ENCODE measurements at regions not wholly inside any gene's neighbourhood (a gene's known extent, or its start where the extent isn't known, plus 50 kb on each side); places are given as distances from the start of the nearest gene placed in this dataset.

DNA sequence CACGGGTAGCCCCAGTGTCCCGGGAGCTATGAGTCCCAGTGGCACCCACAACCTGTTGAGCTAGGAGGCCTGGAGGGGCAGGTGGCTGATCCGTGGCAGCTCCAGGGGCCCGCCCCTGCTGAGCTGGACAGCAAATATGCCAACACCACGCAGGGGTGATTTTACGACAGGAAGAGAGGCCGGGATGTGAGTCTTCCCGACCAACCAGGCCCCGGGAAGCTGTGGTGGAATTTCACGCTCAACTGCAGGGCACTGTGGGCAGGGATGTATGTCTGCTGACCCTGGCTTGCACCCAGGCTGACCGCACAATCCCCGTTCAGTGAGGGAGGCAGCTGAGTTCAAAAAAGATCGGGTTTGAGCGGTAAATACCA, 183.9 kb downstream of the ERMARD start:
- no peak for DNase-seq
- Histone ChIP-seq H3K9ac (no peak overlapping the region), H3K79me2 (ENCODE audit: insufficient read depth) (no peaks in the 10 kb centered on the region), H3K4me2 (no peak overlapping the region), H3K27ac (ENCODE audit: low read depth in 2 of 2, low read length in 1 of 2) (no peak overlapping the region), H2AFZ (ENCODE audit: low read depth) (no peak overlapping the region), H3K4me1 (ENCODE audit: control insufficient read depth in 1 of 2, insufficient read depth in 2 of 2, low read depth in 1 of 2, low read length in 1 of 2) (peaks cover 0 to 23% of the 10 kb centered on the region in 2 experiments; a peak in 1 of 4 replicates), H3F3A (replicated peaks; ENCODE audit: insufficient read depth) (no peaks in the 10 kb centered on the region), H3K27me3 (ENCODE audit: insufficient read depth) (no peaks in the 10 kb centered on the region), H3K9me3 (no peaks in the 10 kb centered on the region), H3K4me3 (ENCODE audit: low read depth in 2 of 2, low read length in 1 of 2) (no peak overlapping the region), H3K36me3 (replicated peaks in 1 of 2; ENCODE audit: control insufficient read depth in 1 of 2, insufficient read depth in 2 of 2, low read length in 1 of 2) (no peaks in the 10 kb centered on the region), H3K9me2 (no peaks in the 10 kb centered on the region), H4K20me1 (ENCODE audit: insufficient read depth) (no peaks in the 10 kb centered on the region)
- 49% methylated on average over 10 of the region's 14 CpGs for WGBS (ENCODE audit: low lambda C conversion rate)
- ChIA-PET POLR2A (no interaction called here), CTCF (interaction anchor here (1.2 to 1.6 kb wide), 2 partner anchors 49 to 104 kb away, joined by 3 to 4 read pairs; no protein-coding TSS in a partner anchor)
- TF ChIP-seq ELF1 (IDR thresholded peaks at IDR 0.05), result no peak
- TF ChIP-seq, protein P1, sequence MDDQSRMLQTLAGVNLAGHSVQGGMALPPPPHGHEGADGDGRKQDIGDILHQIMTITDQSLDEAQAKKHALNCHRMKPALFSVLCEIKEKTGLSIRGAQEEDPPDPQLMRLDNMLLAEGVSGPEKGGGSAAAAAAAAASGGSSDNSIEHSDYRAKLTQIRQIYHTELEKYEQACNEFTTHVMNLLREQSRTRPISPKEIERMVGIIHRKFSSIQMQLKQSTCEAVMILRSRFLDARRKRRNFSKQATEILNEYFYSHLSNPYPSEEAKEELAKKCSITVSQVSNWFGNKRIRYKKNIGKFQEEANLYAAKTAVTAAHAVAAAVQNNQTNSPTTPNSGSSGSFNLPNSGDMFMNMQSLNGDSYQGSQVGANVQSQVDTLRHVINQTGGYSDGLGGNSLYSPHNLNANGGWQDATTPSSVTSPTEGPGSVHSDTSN (IDR thresholded peaks at IDR 0.05), result no peak
- no peak for TF ChIP-seq FOXJ3 (CRISPR knock-in tag; IDR thresholded peaks at IDR 0.05)
- no peak for TF ChIP-seq USF1 (IDR thresholded peaks at IDR 0.05; ENCODE audit: borderline replicate concordance, low read depth)
- no peak for TF ChIP-seq RCOR1 (IDR thresholded peaks at IDR 0.05; ENCODE audit: low read length)
- TF ChIP-seq RAD21 (IDR thresholded peaks at IDR 0.05; ENCODE audit: low read length), result no peak
- TF ChIP-seq POLR2AphosphoS5 (IDR thresholded peaks at IDR 0.05; ENCODE audit: low read depth, low read length), result no peak
- TF ChIP-seq CTCF (IDR thresholded peaks at IDR 0.05), result no peak
- TF ChIP-seq NFIC (IDR thresholded peaks at IDR 0.05; ENCODE audit: borderline replicate concordance), result no peak

GRCh38 chr6:169934699-169935347, 183.4 kb downstream of the ERMARD start:
- H3K9me3 ChIP-seq, result no peaks in the 10 kb centered on the region
- ChIA-PET POLR2A (no interaction called here), CTCF (interaction anchor here (1.2 to 1.6 kb wide), 2 partner anchors 49 to 103 kb away, joined by 3 to 4 read pairs; no protein-coding TSS in a partner anchor)
- no peaks in the 10 kb centered on the region for H3K9me2 ChIP-seq
- H3K4me3 ChIP-seq (ENCODE audit: low read depth in 2 of 2, low read length in 1 of 2), result no peak overlapping the region
- H3F3A ChIP-seq (replicated peaks; ENCODE audit: insufficient read depth), result no peaks in the 10 kb centered on the region
- 65% methylated on average over 20 of the region's 22 CpGs for WGBS (ENCODE audit: low lambda C conversion rate)
- no peak for DNase-seq
- H3K27ac ChIP-seq (ENCODE audit: low read depth in 2 of 2, low read length in 1 of 2), result peak overlapping the region in 1 of 2 experiments; percentile 40; a peak in 1 of 4 replicates
- H3K79me2 ChIP-seq (ENCODE audit: insufficient read depth), result no peaks in the 10 kb centered on the region
- no peak for TF ChIP-seq POLR2AphosphoS5 (IDR thresholded peaks at IDR 0.05; ENCODE audit: low read depth, low read length)
- TF ChIP-seq ELF1 (IDR thresholded peaks at IDR 0.05), result no peak
- TF ChIP-seq, protein P1 (IDR thresholded peaks at IDR 0.05), result no peak
- no peak for TF ChIP-seq YY1 (IDR thresholded peaks at IDR 0.05; ENCODE audit: low read depth)
- no peak for TF ChIP-seq NRF1 (IDR thresholded peaks at IDR 0.05; ENCODE audit: low read depth, low read length)
- TF ChIP-seq CHD2 (IDR thresholded peaks at IDR 0.05; ENCODE audit: low read length, partially characterized antibody), result no peak
- no peak for TF ChIP-seq TCF12 (IDR thresholded peaks at IDR 0.05)
- TF ChIP-seq GATA2 (CRISPR knock-in tag; IDR thresholded peaks at IDR 0.05), result no peak
- no peak for TF ChIP-seq ZBTB33 (IDR thresholded peaks at IDR 0.05; ENCODE audit: borderline replicate concordance, low read depth)
- no peak for TF ChIP-seq EZH2phosphoT487 (IDR thresholded peaks at IDR 0.05; ENCODE audit: borderline replicate concordance, low read depth)
- no peak for TF ChIP-seq USF1 (IDR thresholded peaks at IDR 0.05; ENCODE audit: borderline replicate concordance, low read depth)
- TF ChIP-seq, protein P2, sequence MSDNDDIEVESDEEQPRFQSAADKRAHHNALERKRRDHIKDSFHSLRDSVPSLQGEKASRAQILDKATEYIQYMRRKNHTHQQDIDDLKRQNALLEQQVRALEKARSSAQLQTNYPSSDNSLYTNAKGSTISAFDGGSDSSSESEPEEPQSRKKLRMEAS (IDR thresholded peaks at IDR 0.05; ENCODE audit: low read depth), result no peak
- no peaks in the 10 kb centered on the region for H4K20me1 ChIP-seq (ENCODE audit: insufficient read depth)
- no peaks in the 10 kb centered on the region for H3K27me3 ChIP-seq (ENCODE audit: insufficient read depth)
- H3K4me2 ChIP-seq, result no peak overlapping the region
- no peaks in the 10 kb centered on the region for H3K36me3 ChIP-seq (replicated peaks in 1 of 2; ENCODE audit: control insufficient read depth in 1 of 2, insufficient read depth in 2 of 2, low read length in 1 of 2)
- peaks cover 0 to 18% of the 10 kb centered on the region in 2 experiments; a peak in 1 of 4 replicates for H3K4me1 ChIP-seq (ENCODE audit: control insufficient read depth in 1 of 2, insufficient read depth in 2 of 2, low read depth in 1 of 2, low read length in 1 of 2)
- no peak overlapping the region for H2AFZ ChIP-seq (ENCODE audit: low read depth)
- no peak overlapping the region for H3K9ac ChIP-seq

All from SK-N-SH (cell line).